C4-2B (cell line): ENCODE measurements at regions not wholly inside any gene's neighbourhood (a gene's known extent, or its start where the extent isn't known, plus 50 kb on each side); places are given as distances from the start of the nearest gene placed in this dataset.

Source experiments
- CTCF ChIP-seq: fragments of 450-650 bp; conservative IDR thresholded peaks from 2 replicates; pipeline ENCODE4 v1.5.1; 2017; ENCODE audit warnings: mild to moderate bottlenecking
- ZFX ChIP-seq: fragments of 450-650 bp; IDR thresholded peaks from 2 replicates; pipeline ENCODE4 v1.6.1; 2017

GRCh38 chr5:2001300-2001699 lies 118.6 kb upstream of the IRX4 start:
- no peak for TF ChIP-seq CTCF
- no peak for TF ChIP-seq ZFX
